GM19463 (cell line): ENCODE measurements at regions not wholly inside any gene's neighbourhood (a gene's known extent, or its start where the extent isn't known, plus 50 kb on each side); places are given as distances from the start of the nearest gene placed in this dataset.

ENCODE experiments used
- ATAC-seq: cut with Tn5 transposase; IDR thresholded peaks from one replicate; pipeline ENCODE4 v1.9.1; 2021; ENCODE audit warnings: mild to moderate bottlenecking, moderate library complexity; ENCODE audit not compliant: unreplicated experiment

GRCh38 chr3:111465081-111465670 is 76.8 kb upstream of the CD96 start:
- ATAC-seq, result no peak

- no peak for ATAC-seq
Measured at GRCh38 chr3:111470032-111470431, 72.0 kb upstream of the CD96 start.

GRCh38 chr3:111471831-111472230 is 70.2 kb upstream of the CD96 start:
- no peak for ATAC-seq

- ATAC-seq, result no peak
Measured at GRCh38 chr3:111472556-111472955, 69.4 kb upstream of the CD96 start.

GRCh38 chr3:111473550-111473949 is 68.4 kb upstream of the CD96 start:
- ATAC-seq, result no peak

- no peak for ATAC-seq
Measured at GRCh38 chr3:111476701-111477100, 65.3 kb upstream of the CD96 start.

GRCh38 chr3:111480091-111480490 is 61.9 kb upstream of the CD96 start:
- ATAC-seq, result no peak

GRCh38 chr3:111481551-111481950 is 60.4 kb upstream of the CD96 start:
- ATAC-seq, result no peak

GRCh38 chr3:111482574-111482973 is 59.4 kb upstream of the CD96 start:
- no peak for ATAC-seq

GRCh38 chr3:111485086-111485485 is 56.9 kb upstream of the CD96 start:
- ATAC-seq, result no peak
